OCI-LY7 (cell line): ENCODE measurements at regions not wholly inside any gene's neighbourhood (a gene's known extent, or its start where the extent isn't known, plus 50 kb on each side); places are given as distances from the start of the nearest gene placed in this dataset.

Experiments
- CTCF ChIP-seq: fragments of 200-600 bp; sonication (generic); conservative IDR thresholded peaks from 2 replicates; pipeline ENCODE4 v1.5.1; 2014; ENCODE audit warnings: mild to moderate bottlenecking, antibody characterized with exemption, low read length, moderate library complexity, mixed read lengths
- EZH2phosphoT487 ChIP-seq: fragments of 200-600 bp; sonication (generic); IDR thresholded peaks from 2 replicates; pipeline ENCODE4 v1.6.1; 2018; ENCODE audit warnings: low read depth, borderline replicate concordance, mild to moderate bottlenecking, mixed run types, antibody characterized with exemption, low read length, moderate library complexity, mixed read lengths

- TF ChIP-seq CTCF, result no peak
- no peak for TF ChIP-seq EZH2phosphoT487
Measured at GRCh38 chr7:51824050-51824449, 507.4 kb upstream of the COBL start.
